ENCODE measurements at regions not wholly inside any gene's neighbourhood (a gene's known extent, or its start where the extent isn't known, plus 50 kb on each side); places are given as distances from the start of the nearest gene placed in this dataset.

DNA sequence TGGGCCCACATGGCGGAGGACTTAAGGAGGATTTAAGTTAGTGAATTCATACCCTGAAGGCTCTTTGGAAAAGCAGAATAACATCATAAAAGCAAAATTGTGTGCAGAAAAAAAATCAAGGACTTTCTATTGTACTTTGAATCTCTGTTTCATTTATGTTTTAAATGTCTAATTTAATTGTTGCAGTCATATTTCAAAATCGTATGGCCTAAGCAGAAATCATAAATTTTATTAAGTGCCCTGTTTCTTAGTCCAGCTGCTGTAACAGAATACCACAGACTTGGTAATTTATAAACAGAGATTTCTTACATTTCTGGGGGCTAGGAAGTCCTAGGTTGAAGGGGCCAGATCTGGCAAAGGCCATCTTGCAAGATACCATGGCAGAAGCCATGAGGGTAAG is 555.6 kb downstream of the LTN1 start:
- Histone ChIP-seq H3K27me3 (ENCODE audit: low read length) (no peaks in the 10 kb centered on the region), H3K4me3 (ENCODE audit: low read length) (no peak overlapping the region), H3K4me1 (ENCODE audit: low read length) (no peaks in the 10 kb centered on the region; the same call in 1 of the 2 replicates), H3K36me3 (ENCODE audit: insufficient read depth, low read length) (no peaks in the 10 kb centered on the region), H3K79me2 (ENCODE audit: low read length) (no peaks in the 10 kb centered on the region), H3K9me2 (replicated peaks; ENCODE audit: insufficient read depth, low read length) (no peaks in the 10 kb centered on the region), H4K20me1 (ENCODE audit: insufficient read depth, low read depth, low read length) (no peaks in the 10 kb centered on the region), H3K9ac (ENCODE audit: low read length) (no peak overlapping the region), H3K27ac (ENCODE audit: low read length) (no peak overlapping the region), H2AFZ (ENCODE audit: low read length) (no peak overlapping the region), H3K4me2 (ENCODE audit: low read depth, low read length, poor library complexity, severe bottlenecking) (no peak overlapping the region), H3K9me3 (ENCODE audit: low read length) (no peaks in the 10 kb centered on the region)
- DNase-seq = no peak

DNA sequence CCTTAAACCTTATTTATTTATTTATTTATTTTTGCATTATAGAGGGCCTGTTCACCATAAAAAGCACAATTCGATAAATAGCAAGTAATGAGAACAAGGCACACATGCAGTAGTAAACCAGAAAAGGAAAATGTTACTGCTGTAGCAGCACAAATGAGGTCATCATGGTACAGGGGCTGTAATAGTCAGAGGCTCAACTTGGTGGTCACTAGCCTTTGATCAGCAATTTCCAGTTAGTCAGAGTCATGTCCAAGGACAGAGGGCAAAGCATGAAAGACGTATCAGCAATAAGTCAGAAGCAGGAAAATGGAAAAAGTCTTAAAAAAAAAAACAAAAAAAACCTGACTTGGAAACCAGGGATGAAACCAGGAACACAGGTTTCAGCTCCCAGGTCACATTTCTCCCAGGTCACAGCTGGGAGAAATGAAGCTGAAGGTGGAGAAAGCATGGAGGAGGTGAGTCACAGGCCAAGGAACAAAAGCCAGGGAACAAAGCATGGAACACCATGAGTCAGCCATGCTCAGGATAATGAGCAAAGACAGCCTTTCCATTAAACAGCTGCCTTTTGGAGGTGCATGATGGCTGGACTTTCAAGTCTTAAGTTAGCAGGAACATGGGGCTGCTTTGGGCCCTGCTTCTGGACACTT is 556.3 kb downstream of the LTN1 start:
- no peak for DNase-seq
- no peaks in the 10 kb centered on the region; the same call in 1 of the 2 replicates for H3K4me1 ChIP-seq (ENCODE audit: low read length)
- H3K27ac ChIP-seq (ENCODE audit: low read length) = no peak overlapping the region
- no peaks in the 10 kb centered on the region for H3K9me3 ChIP-seq (ENCODE audit: low read length)
- no peaks in the 10 kb centered on the region for H3K36me3 ChIP-seq (ENCODE audit: insufficient read depth, low read length)
- no peak overlapping the region for H3K4me3 ChIP-seq (ENCODE audit: low read length)
- no peaks in the 10 kb centered on the region for H3K27me3 ChIP-seq (ENCODE audit: low read length)
- no peak overlapping the region for H2AFZ ChIP-seq (ENCODE audit: low read length)
- H3K79me2 ChIP-seq (ENCODE audit: low read length) = no peaks in the 10 kb centered on the region
- no peak overlapping the region for H3K4me2 ChIP-seq (ENCODE audit: low read depth, low read length, poor library complexity, severe bottlenecking)
- H4K20me1 ChIP-seq (ENCODE audit: insufficient read depth, low read depth, low read length) = no peaks in the 10 kb centered on the region
- H3K9me2 ChIP-seq (replicated peaks; ENCODE audit: insufficient read depth, low read length) = no peaks in the 10 kb centered on the region
- H3K9ac ChIP-seq (ENCODE audit: low read length) = no peak overlapping the region

DNA sequence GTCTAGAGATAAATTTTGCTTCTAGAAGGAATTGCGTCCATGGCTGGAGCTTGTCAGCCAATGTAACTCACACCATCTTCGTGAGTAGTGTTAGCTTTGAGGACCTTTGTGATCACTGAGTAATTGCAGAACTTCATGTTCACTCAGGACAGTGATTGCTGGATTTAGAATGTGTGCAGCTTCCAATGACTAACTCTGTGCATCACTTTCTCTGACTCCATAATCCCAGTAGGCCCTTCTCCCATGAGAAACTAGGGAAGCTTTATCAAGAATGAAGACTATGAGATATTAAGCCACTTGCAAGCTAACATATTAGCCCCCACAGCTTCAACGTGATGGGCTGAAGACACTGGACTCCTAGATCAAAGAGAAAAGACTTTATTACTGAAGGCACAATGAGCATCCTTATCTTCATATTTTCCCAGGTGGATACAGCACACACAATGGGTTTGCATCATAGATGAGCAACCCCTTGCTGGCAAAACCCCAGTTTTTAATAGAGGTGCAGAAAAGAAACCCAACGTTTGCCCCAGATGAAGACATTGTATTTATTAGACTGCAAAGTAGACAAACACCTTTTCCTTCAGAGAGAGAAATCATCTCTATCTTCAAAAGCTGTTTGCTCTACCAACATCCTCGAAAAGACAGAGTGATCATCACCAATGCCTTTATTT is 561.0 kb downstream of the LTN1 start:
- Histone ChIP-seq H3K9ac (ENCODE audit: low read length) (no peak overlapping the region), H3K27me3 (ENCODE audit: low read length) (no peaks in the 10 kb centered on the region), H3K4me3 (ENCODE audit: low read length) (no peak overlapping the region), H4K20me1 (ENCODE audit: insufficient read depth, low read depth, low read length) (no peaks in the 10 kb centered on the region), H3K4me1 (ENCODE audit: low read length) (no peaks in the 10 kb centered on the region; the same call in 1 of the 2 replicates), H3K4me2 (ENCODE audit: low read depth, low read length, poor library complexity, severe bottlenecking) (no peak overlapping the region), H3K36me3 (ENCODE audit: insufficient read depth, low read length) (no peaks in the 10 kb centered on the region), H2AFZ (ENCODE audit: low read length) (no peak overlapping the region), H3K27ac (ENCODE audit: low read length) (no peak overlapping the region), H3K9me2 (replicated peaks; ENCODE audit: insufficient read depth, low read length) (no peaks in the 10 kb centered on the region), H3K9me3 (ENCODE audit: low read length) (no peaks in the 10 kb centered on the region), H3K79me2 (ENCODE audit: low read length) (no peaks in the 10 kb centered on the region)
- DNase-seq = no peak

DNA sequence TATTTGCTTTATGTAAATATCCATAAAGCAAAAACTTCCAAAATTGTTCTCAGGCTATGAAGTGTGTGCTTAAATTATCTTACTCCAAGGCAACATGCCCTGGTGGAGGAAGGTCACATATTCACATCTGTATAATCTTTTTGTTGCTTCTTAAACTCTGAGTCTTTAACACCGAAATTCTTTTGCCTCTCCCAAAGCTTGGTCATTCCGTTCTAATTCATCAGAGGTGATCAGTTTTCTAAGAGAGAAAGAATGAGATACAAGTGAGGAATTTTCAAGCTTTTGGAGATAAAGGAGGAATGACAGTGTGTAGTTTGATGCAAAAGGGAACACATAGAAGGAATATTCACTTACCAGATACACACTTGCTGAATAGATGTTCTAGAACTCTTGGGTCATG is 561.7 kb downstream of the LTN1 start:
- Histone ChIP-seq H3K27me3 (ENCODE audit: low read length) (no peaks in the 10 kb centered on the region), H3K9ac (ENCODE audit: low read length) (no peak overlapping the region), H3K9me2 (replicated peaks; ENCODE audit: insufficient read depth, low read length) (no peaks in the 10 kb centered on the region), H3K4me3 (ENCODE audit: low read length) (no peak overlapping the region), H4K20me1 (ENCODE audit: insufficient read depth, low read depth, low read length) (no peaks in the 10 kb centered on the region), H3K4me2 (ENCODE audit: low read depth, low read length, poor library complexity, severe bottlenecking) (no peak overlapping the region), H3K4me1 (ENCODE audit: low read length) (no peaks in the 10 kb centered on the region; the same call in 1 of the 2 replicates), H3K27ac (ENCODE audit: low read length) (no peak overlapping the region), H2AFZ (ENCODE audit: low read length) (no peak overlapping the region), H3K9me3 (ENCODE audit: low read length) (no peaks in the 10 kb centered on the region), H3K79me2 (ENCODE audit: low read length) (no peaks in the 10 kb centered on the region), H3K36me3 (ENCODE audit: insufficient read depth, low read length) (no peaks in the 10 kb centered on the region)
- DNase-seq = no peak

DNA sequence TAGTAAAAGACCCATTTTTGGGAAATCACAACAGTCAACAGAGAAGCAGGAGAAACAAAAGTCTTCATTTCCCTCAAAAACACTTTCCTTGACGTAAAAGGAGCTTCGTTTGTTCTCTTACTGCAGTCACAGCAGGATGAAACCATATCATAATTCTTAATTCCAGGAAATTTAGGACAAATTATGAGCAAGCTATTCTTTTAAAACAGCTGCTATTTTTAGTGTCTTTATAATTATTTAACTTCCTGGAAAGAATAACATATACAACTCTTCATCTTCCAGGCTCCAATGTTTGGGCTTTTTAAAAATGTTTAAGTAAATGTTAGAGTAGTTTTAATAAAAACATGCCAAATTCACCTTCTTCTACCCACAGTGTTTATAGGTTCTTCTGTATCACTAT is 563.5 kb downstream of the LTN1 start:
- Histone ChIP-seq H3K4me2 (ENCODE audit: low read depth, low read length, poor library complexity, severe bottlenecking) (no peak overlapping the region), H3K27me3 (ENCODE audit: low read length) (no peaks in the 10 kb centered on the region), H3K4me1 (ENCODE audit: low read length) (no peaks in the 10 kb centered on the region), H3K9me2 (replicated peaks; ENCODE audit: insufficient read depth, low read length) (no peaks in the 10 kb centered on the region), H4K20me1 (ENCODE audit: insufficient read depth, low read depth, low read length) (no peaks in the 10 kb centered on the region), H3K9ac (ENCODE audit: low read length) (no peak overlapping the region), H3K79me2 (ENCODE audit: low read length) (no peaks in the 10 kb centered on the region), H3K9me3 (ENCODE audit: low read length) (no peaks in the 10 kb centered on the region), H3K4me3 (ENCODE audit: low read length) (no peak overlapping the region), H2AFZ (ENCODE audit: low read length) (no peak overlapping the region), H3K36me3 (ENCODE audit: insufficient read depth, low read length) (no peaks in the 10 kb centered on the region), H3K27ac (ENCODE audit: low read length) (no peak overlapping the region)
- no peak for DNase-seq

DNA sequence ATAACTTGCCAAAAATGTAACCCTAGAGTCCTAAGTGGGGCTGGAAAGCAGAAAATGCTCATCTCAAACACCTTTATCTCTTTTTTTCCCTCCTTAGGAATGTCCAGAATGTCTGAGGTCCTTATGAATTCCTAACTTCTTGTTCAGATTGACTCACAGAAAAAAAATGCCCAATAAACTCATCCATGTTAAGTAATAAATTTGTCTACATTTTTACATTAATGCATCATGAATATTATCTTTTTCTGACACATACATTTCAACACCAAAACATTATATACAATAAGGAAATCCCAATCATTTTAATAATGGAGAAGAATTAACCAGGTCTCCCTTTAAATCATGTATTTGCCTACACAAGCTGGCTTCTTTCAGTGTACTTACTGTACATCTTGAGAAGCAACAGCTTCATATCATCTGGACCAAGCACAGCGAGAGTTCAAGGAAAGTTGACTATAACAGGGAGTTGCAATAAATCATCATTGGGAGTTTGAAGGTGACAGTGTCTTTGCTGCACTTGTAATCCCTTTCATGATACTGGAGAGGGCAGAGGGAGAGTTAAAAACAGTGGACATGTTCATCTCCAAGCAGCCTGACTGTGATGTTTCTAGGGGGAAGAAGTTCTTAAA is 565.2 kb downstream of the LTN1 start:
- Histone ChIP-seq H3K4me1 (ENCODE audit: low read length) (no peaks in the 10 kb centered on the region), H3K79me2 (ENCODE audit: low read length) (no peaks in the 10 kb centered on the region)

DNA sequence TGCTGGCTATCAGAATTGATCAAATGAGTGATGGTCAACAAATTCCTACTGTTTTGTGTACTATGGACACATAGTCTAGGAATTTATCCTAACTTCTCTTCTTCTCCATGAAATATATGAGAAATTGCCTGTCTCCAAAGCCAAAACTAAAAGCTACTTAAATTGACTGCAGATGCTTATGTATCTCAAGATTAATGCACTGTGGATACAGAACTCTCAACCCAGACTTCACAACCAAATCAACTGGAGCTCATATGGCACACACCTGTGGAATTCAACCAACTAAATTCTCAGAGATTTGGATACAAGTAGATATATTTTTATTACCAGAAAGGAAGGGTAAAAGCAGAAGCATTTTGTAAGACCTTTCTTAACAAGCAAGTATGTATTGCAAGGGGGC is 566.1 kb downstream of the LTN1 start:
- H3K9ac ChIP-seq (ENCODE audit: low read length) = no peak overlapping the region
- H2AFZ ChIP-seq (ENCODE audit: low read length) = no peak overlapping the region
- no peaks in the 10 kb centered on the region; the same call in 1 of the 2 replicates for H3K27me3 ChIP-seq (ENCODE audit: low read length)
- no peaks in the 10 kb centered on the region for H3K36me3 ChIP-seq (ENCODE audit: insufficient read depth, low read length)
- no peak overlapping the region for H3K4me3 ChIP-seq (ENCODE audit: low read length)
- no peak for DNase-seq
- no peaks in the 10 kb centered on the region for H4K20me1 ChIP-seq (ENCODE audit: insufficient read depth, low read depth, low read length)
- no peaks in the 10 kb centered on the region for H3K9me2 ChIP-seq (replicated peaks; ENCODE audit: insufficient read depth, low read length)
- no peaks in the 10 kb centered on the region for H3K9me3 ChIP-seq (ENCODE audit: low read length)
- H3K4me2 ChIP-seq (ENCODE audit: low read depth, low read length, poor library complexity, severe bottlenecking) = no peak overlapping the region
- H3K4me1 ChIP-seq (ENCODE audit: low read length) = no peaks in the 10 kb centered on the region
- no peaks in the 10 kb centered on the region for H3K79me2 ChIP-seq (ENCODE audit: low read length)
- no peak overlapping the region for H3K27ac ChIP-seq (ENCODE audit: low read length)

More for the DNA sequence above, 565.2 kb downstream of the LTN1 start:
- H3K27ac ChIP-seq (ENCODE audit: low read length) = no peak overlapping the region
- H3K36me3 ChIP-seq (ENCODE audit: insufficient read depth, low read length) = no peaks in the 10 kb centered on the region
- no peak for DNase-seq
- no peak overlapping the region for H3K4me3 ChIP-seq (ENCODE audit: low read length)
- H2AFZ ChIP-seq (ENCODE audit: low read length) = no peak overlapping the region
- no peak overlapping the region for H3K9ac ChIP-seq (ENCODE audit: low read length)
- H3K9me2 ChIP-seq (replicated peaks; ENCODE audit: insufficient read depth, low read length) = no peaks in the 10 kb centered on the region
- H3K9me3 ChIP-seq (ENCODE audit: low read length) = no peaks in the 10 kb centered on the region
- H4K20me1 ChIP-seq (ENCODE audit: insufficient read depth, low read depth, low read length) = no peaks in the 10 kb centered on the region
- H3K4me2 ChIP-seq (ENCODE audit: low read depth, low read length, poor library complexity, severe bottlenecking) = no peak overlapping the region
- H3K27me3 ChIP-seq (ENCODE audit: low read length) = no peaks in the 10 kb centered on the region; the same call in 1 of the 2 replicates

DNA sequence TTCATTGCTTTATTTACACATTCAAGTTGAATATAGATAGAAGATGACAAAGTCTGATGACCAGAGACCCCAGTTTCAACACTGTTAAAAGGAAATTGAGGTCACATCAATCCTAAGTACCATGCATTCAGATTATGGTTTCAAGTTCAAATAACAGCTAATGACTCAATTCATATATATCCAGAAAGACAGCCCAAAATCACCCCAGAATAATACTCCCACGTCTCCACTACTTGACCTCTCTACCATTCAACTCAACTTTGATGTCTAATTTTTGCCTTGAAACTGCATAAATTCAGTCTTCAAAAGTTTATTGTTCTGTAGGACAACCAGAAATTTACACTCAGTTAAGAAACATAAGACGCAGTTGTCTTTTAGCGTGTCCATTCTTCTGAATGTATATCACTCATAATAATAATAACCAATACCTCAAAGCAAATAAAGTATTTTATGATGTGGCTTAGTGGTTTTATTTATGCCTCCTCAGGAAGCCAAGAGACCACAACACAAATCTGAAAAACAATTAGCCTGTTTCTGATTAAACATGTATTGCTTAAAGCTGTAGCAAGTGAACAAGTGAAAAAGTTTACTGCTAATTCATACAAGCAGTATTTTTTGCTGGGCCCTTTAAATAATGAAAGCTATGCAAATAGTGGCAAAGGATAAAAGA is 569.0 kb downstream of the LTN1 start:
- H3K79me2 ChIP-seq (ENCODE audit: low read length) = no peaks in the 10 kb centered on the region
- H4K20me1 ChIP-seq (ENCODE audit: insufficient read depth, low read depth, low read length) = no peaks in the 10 kb centered on the region
- no peaks in the 10 kb centered on the region for H3K9me2 ChIP-seq (replicated peaks; ENCODE audit: insufficient read depth, low read length)
- H3K4me1 ChIP-seq (ENCODE audit: low read length) = no peaks in the 10 kb centered on the region
- no peak overlapping the region for H3K4me3 ChIP-seq (ENCODE audit: low read length)
- no peaks in the 10 kb centered on the region; the same call in 1 of the 2 replicates for H3K27me3 ChIP-seq (ENCODE audit: low read length)
- no peak overlapping the region for H3K4me2 ChIP-seq (ENCODE audit: low read depth, low read length, poor library complexity, severe bottlenecking)
- no peaks in the 10 kb centered on the region for H3K36me3 ChIP-seq (ENCODE audit: insufficient read depth, low read length)
- H2AFZ ChIP-seq (ENCODE audit: low read length) = no peak overlapping the region
- no peak overlapping the region for H3K9ac ChIP-seq (ENCODE audit: low read length)
- DNase-seq = no peak
- no peak overlapping the region for H3K27ac ChIP-seq (ENCODE audit: low read length)
- no peaks in the 10 kb centered on the region for H3K9me3 ChIP-seq (ENCODE audit: low read length)
